ENCODE measurements at regions not wholly inside any gene's neighbourhood (a gene's known extent, or its start where the extent isn't known, plus 50 kb on each side); places are given as distances from the start of the nearest gene placed in this dataset.
"Not testable (repeated sequence)": the region's sequence is repeated elsewhere in the genome, so short reads cannot be mapped to it uniquely, and the experiment has no call there.

DNA sequence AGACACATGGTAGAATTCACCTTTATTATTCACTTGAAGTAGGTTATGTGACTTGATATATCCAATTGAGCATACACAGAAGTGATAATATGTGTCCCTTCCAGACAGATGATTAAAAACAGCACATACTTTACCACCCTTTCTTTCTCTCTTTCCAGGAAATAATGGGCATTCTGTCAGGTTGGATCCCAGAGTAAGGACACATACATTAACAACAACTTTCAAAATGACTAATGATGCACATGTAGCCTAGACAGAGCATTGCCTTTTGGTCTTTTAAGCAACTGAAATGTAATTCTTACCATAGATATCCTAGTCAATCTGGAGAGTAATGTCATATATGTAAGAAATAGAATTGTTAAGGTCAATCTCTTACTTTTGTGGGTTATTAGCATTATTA, 1748.7 kb downstream of the EFNA5 start:
- DNase-seq, result no peak

GRCh38 chr5:105917189-105917588, 1753.5 kb downstream of the EFNA5 start:
- peak; percentile 59 for DNase-seq

- DNase-seq, result no peak
Measured at GRCh38 chr5:105907016-105907415, 1763.7 kb downstream of the EFNA5 start.

GRCh38 chr5:105905392-105905791, 1765.3 kb downstream of the EFNA5 start:
- DNase-seq, result no peak

DNA sequence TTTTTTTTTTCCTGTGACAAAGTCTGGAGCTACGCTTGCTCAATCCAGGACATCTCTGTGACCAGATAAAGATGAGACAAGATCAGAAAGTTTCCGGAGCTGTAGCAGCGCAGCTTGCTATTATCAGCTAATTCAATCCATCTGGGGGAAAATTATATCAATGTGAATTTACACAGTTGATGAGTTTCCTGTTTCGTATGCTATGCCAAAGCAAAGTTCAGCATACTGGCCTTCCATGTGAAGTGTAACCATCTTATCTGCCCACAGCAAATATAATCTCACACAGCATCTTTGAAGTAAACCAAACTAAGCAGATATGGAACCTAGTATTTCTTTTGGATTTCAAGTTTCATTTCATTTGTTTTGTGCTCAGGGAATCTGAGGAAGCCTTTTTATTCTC, 1767.7 kb downstream of the EFNA5 start:
- DNase-seq, result no peak

DNA sequence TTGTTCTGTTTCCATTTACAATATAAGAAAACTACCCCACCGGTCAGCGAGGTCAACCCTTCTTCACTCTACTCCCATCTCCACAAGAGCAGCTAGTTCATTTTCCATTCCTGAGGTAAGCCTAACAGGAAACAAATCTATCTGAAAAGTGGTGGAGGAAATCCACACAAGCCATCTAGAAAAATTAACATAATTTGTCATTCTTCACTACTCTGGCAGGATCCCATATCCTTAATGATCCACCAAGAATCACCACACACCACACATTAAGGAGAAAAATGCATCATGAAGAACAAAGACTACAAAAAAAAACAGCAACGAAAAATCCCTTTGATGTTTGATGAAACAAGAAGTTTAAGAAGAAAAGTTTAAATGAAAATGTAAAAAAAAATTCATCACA, 1771.0 kb downstream of the EFNA5 start:
- DNase-seq, result no peak

DNA sequence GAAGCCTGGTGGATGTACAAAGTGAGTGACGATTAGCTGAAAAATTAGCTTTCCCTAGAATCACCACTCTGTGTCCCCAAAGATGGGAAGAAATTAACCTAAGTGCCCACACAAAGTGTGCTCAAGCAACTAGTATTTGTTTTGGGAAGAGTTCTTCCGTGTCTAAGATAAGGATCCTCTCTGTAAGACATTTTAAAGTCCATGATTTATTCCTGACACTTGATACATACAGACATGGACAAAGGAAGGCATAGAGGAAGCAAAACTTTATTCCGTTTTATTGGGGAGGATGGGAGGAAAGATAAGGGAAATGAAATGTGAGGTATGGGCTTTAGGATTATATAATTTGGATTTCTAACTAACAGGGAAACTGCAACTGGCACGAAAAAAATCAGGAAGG, 1772.6 kb downstream of the EFNA5 start:
- peak; percentile 35 for DNase-seq

DNA sequence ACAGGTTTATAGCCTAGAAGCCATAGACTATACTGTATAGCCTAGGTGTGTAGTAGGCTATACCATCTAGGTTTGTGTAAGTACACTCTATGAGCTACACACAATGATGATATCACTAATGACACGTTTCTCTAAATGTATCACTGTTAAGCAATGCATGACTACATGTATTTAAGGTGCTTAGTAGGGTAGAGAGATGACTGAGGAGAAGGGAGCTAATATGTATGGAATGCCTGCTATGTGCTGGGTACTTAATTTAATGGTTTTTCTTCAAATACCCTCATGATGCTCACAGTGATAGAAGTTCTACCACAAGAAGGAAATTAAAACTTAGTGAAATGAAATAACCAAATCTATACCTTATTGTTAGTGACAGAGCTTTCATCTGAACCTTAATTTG, 1785.5 kb downstream of the EFNA5 start:
- DNase-seq, result no peak

DNA sequence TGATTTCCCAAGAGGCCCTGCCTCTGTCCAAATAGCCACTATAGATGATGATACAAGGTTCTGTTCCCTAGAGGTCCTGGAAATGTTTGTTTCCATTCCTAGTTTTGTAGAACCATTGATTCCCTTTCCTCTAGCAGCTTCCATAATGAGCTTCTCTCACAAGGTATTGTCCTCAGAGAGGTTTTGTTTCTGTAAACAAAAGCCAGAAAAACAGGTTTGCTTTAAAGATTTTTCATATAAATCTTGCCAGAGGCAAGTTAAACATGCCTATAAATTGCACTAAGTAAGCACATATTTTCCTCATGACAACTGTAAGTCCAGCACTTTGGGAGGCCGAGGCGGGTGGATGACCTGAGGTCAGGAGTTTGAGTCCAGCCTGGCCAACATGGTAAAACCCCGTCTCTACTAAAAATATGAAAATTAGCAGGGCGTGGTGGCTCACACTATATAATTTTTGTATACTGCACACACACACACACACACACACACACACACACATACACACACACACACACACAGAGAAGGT, 1787.7 kb downstream of the EFNA5 start:
- DNase-seq, result no peak

- DNase-seq, result no peak
Measured at GRCh38 chr5:105878402-105878801, 1792.3 kb downstream of the EFNA5 start.

DNA sequence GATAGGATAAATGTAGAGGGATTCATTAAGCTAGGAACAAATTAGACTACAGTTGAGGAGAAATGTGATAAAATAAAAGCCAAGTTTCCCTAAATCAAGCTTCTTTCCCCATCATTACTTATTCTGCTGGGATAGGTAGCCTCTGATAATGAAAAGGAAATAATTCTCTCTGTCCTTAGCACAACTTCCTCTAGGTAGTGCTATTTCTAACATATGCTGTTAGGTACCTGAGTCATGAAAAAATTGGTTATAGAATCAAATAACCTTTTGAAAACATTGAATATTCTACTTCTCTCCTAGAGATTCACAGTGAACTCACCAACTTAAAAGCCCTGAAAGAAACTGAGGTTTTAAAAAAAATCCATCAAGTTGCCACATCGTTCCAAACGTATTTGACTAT, 1793.1 kb downstream of the EFNA5 start:
- DNase-seq, result no peak

- DNase-seq, result no peak
Measured at GRCh38 chr5:105874316-105874715, 1796.4 kb downstream of the EFNA5 start.

GRCh38 chr5:105872569-105873270, 1798.0 kb downstream of the EFNA5 start:
- no peak for DNase-seq

- no peak for DNase-seq
Measured at GRCh38 chr5:105868038-105868780, 1802.5 kb downstream of the EFNA5 start.

- DNase-seq, result no peak
Measured at GRCh38 chr5:105865834-105866233, 1804.9 kb downstream of the EFNA5 start.

DNA sequence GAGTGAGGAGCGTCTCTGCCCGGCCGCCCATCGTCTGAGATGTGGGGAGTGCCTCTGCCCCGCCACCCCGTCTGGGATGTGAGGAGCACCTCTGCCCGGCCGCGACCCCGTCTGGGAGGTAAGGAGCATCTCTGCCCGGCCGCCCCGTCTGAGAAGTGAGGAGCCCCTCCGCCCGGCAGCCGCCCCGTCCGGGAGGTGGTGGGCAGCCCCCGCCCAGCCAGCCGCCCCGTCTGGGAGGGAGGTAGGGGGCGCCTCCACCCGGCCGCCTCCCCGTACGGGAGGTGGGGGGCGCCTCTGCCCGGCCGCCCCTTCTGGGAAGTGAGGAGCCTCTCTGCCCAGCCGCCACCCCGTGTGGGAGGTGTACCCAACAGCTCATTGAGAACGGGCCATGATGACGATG, 1811.4 kb downstream of the EFNA5 start:
- DNase-seq, result not testable (repeated sequence)

- no peak for DNase-seq
Measured at GRCh38 chr5:105849701-105850100, 1821.0 kb downstream of the EFNA5 start.

DNA sequence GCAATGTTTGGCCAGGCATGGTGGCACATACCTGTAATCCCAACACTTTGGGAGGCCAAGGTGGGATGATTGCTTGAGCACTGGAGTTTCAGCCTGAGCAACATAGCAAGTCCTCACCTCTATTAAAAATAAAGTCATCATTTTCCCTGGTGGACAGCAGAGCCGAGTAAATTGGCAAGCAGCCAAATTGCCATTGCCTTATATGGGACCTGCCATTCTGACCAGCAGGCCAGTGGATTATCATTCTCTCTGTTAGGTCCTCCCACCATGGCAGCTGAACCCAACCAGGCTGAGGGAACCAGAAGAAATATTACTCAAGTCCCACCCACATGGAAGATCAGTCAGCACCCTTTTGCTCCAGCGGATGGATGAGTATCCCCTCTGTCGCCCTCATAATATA, 1829.9 kb downstream of the EFNA5 start:
- DNase-seq, result no peak

DNA sequence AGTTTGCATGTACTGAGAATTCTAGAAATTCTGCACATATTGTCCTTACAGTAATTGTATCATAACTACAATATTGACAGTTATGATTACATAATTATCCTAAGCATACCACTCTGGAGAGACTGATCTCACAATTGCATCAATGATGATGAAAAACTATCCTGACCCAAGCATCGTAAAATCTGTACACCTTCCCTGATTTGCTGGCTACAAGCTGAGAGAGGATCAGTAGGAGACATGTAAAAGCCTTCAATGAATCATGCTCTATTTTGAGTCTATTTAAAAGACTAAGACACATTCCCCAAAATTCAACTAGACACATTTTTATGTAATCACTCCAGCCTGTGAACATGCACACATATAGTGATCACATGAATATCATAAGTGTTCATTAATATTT, 1833.8 kb downstream of the EFNA5 start:
- DNase-seq, result no peak

DNA sequence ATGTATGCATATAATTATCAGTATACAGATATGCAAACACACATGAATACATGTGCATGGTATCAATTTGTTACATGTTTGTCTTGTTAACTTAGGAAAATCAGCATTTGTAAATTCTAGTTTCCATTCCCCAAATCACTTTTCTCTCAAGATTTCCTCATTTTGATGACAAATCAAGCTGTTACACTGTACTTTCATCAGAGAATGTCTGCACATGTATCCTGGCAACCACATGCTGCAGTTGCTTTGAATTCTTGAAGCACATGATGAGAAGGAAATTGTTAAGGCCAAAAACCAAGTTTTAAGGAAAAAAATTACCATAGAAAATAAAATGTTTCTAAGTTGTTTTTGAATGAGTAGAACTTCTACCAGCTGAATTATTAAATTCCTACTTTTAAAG, 1834.5 kb downstream of the EFNA5 start:
- DNase-seq, result no peak

GRCh38 chr5:105828821-105829220, 1841.9 kb downstream of the EFNA5 start:
- no peak for DNase-seq

DNA sequence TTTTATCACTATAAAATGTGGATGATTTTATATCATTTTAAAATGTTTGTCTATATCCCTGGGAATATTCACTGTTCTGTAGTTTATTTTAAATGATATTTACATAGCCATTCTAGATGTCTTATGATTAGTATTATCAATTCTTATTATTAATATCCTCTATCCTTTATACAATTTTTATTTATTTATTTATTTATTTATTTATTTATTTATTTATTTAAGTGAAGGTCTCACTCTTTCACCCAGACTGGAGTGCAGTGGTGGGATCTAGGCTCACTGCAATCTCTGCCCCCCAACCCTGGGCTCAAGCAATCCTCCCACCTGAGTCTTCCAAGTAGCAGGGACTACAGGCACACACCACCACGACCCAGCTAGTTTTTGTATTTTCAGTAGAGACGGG, 1848.9 kb downstream of the EFNA5 start:
- DNase-seq, result no peak

- DNase-seq, result no peak
Measured at GRCh38 chr5:105817914-105818313, 1852.8 kb downstream of the EFNA5 start.

DNA sequence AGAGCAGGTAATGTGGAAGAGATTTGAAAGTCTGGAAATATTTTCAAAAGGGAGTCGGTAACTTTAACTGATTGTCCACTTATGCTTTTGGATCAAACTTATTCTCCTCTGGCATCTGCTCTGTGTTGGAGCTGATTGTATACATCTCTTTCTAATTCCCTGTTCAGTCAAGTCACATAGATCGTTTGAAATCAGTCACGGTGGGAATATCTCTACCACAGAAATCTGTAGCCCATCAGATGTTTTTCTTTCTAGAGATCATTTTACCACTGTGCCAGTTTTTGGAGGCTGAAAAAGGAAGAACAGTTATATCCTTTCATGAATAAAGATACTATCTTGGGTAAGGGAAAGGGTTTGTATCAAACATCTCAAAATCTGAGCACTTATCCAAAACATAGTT, 1853.3 kb downstream of the EFNA5 start:
- DNase-seq, result no peak
